Effector CD8-positive, alpha-beta T cell (primary cell): ENCODE measurements at regions not wholly inside any gene's neighbourhood (a gene's known extent, or its start where the extent isn't known, plus 50 kb on each side); places are given as distances from the start of the nearest gene placed in this dataset.

Experiments used
- DNase-seq: peaks from one replicate; lab custom pipeline; 2025; lab: John Stamatoyannopoulos, UW

DNA sequence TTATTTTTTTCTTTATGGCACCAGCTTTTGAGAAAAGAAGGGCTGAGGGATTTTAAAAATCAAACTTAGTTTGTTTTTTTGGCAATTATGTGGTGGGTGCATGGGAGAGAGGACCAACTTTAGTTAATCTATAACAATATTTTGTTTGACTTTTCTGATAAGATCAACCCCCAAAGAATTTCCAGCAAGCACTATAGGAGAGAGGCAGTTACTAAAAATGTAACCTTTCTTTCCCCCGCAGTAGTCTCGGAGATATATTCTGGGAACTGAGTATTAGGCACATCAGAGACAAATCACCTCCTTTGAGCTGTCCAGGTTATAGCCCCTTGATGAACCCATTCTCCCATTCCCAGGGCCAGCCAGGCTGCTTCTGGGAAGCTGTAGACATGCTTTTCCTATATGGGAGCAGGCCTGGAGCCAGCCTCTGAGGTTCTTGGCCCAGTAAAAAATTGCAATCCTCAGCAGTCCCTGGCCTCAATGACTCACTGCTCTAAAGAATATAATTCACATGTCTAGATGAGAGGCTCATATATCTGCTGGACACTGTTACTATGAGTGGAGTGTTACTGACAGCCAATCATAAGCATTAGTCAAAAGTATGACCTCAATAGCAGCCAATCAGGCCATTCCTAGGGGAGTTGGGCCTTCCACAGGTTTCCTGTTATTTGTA, 138.3 kb upstream of the AGBL1 start:
- DNase-seq = no peak

DNA sequence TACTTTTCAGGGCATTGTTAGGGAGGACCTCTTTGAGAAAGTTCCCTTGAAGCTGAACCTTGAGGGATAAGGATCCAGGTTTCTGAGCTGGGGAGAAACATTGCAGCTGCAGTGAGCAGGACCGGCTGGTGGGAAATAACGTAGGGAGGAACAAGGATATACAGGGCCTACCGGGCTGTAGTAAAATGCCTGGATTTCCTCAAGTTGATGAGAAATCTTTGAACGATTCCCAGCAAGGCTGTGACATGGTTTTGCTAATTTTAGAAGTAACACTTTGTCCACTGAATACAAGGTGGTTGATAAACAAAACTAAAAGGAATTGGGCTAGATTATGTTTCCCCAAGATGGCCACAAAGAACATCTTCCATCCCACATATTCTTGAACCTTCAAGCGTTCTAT, 137.0 kb upstream of the AGBL1 start:
- DNase-seq = no peak

DNA sequence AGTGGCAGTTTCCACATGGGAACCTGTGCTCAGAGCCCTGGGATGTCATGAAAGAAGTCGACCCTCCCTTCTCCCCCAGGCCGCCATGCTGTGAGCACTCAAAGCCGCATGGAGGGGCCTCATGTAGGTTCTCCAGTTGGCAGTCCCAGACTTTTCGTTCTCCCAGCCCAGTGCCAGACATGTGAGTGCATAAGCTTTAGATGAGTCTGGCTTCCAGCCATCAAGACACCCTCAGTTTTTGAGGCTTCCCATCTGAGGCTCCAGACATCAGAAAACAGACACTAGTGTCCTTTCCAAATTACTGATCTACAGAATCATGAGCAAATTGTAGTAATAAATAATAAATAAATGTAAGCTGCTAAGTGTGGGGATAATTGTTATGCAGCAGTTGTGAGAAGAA, 136.5 kb upstream of the AGBL1 start:
- no peak for DNase-seq

DNA sequence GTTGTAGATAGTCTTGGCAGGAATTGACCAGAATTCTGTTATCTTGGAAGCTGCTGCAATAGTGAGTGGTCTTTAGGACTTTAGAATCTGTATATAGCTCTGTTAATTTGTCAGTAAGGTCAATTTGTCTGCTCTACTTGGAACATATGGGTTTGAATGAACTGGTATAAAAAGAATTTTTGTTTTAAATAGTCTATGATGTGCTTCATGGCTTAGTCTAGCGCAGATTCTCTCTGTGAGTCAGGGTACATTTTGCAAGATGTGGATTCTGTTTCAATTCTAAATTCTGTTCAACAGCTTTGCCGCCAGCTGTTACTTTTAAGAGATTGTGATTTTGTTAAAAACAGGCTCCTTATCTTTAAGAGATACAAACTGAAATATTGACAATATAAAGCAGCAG, 135.9 kb upstream of the AGBL1 start:
- no peak for DNase-seq

DNA sequence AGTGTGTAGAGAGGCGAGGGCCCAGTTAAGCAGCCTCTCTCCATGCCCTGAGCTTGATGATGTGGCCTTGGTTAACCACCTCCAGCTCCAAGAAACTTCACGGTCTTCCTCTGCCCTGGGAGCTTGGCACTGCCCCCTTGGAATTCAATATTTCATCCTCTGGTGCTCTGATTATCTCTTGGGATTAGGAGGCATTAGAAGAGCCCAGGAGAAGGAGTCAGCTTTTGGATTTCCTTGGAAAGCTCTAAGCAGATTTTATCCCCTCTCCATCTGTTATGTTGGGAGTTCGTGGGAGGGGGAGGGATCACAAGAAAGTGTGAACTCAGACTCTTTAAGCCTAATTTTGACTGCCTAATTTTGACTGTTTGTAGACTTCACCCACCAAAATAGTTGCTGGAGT, 132.7 kb upstream of the AGBL1 start:
- no peak for DNase-seq

DNA sequence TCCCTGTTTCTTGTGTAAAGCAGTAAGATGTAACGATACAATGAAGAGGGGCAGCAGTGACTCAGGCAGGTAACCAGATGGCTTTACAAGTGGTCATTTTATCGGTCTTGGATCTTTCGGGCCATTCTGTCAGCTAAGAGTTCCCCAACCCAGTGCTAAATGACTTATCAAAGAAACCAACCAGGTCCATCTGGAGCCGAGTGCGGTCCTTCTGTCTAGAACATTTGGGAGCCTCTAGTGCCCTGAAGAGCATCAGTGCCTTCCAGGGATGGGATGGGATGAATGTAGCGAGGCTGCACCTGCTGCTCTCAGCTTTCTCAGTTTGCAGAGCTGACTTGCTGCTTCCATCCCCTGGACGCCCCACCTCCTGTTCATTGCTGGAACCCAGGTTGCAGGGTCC, 131.7 kb upstream of the AGBL1 start:
- DNase-seq = no peak

DNA sequence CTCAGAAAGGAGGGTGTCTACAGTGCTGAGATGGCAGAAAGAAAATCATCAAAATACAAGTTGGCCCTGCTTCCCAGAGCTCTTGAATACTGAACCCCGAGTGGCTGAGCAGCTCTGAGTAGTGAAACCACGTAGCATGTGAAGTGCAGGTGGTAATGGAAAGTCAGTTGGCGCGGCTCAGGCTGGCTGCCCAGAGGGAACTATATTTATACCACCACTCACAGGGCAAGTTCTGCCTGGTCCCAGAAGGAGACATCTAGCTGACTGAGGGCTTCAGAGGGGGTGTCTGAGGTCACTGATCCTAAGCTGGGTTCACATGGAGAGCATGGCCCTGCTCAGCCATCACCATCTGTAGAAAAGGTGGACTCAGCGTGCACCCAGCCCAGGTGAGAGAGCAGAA, 129.6 kb upstream of the AGBL1 start:
- no peak for DNase-seq

DNA sequence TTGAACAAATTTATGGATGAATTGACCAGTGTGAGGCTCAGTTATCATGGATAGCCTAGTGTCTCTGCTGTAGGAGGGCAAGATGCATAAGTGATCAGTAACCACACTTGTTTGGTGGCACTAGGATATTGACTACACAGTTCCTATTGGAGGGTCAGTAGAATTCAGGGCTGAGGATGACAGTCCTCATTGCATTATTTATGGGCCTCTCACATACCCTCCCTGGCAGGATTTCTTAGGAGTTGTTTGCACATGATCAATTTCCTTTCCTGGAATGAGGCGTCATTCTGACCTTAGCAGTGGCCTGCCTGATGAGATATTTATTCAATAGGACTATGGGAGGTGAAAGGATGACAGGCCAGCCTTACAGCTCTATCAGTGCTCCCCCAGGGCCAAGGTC, 125.1 kb upstream of the AGBL1 start:
- no peak for DNase-seq

DNA sequence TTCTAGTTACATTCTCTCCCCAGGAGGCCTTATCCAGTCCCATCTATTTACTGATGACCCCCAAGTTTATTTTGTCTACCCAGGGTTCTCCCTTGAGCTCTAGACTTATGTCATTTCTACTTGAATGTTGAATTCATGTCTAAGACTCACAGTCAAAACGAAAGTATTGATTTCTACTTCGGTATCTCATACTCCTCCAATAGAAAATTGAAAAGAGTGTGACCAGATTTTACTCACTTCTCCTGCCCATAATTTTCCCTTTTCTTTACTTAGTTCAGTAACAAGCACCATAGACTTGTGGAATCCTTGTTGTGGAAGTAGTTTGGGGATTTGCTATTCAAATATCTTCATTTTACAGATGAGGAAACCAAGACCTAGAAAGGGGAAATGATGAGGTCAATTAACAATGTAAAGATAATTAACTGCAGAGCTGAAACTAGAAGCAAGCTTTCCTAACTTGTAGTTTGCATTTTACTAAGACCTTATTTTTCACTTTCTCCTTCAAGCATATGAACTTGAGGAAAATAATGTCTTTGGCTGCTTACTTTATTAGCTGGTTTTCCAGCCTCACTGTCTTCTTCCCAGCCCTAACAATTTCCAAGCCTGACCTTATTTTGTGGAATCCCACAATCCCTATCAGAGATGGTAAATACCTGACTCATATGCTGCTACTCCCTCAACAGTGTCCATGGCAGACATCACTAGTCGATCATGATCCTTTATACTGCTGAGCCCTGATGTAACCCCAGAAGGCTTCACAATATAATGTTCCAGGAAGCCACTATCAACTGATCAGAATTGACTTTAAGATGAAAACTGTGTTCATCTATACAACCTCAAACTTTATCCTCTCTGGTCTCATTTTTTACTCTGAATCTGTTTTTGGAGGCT, 123.9 kb upstream of the AGBL1 start:
- DNase-seq = no peak

DNA sequence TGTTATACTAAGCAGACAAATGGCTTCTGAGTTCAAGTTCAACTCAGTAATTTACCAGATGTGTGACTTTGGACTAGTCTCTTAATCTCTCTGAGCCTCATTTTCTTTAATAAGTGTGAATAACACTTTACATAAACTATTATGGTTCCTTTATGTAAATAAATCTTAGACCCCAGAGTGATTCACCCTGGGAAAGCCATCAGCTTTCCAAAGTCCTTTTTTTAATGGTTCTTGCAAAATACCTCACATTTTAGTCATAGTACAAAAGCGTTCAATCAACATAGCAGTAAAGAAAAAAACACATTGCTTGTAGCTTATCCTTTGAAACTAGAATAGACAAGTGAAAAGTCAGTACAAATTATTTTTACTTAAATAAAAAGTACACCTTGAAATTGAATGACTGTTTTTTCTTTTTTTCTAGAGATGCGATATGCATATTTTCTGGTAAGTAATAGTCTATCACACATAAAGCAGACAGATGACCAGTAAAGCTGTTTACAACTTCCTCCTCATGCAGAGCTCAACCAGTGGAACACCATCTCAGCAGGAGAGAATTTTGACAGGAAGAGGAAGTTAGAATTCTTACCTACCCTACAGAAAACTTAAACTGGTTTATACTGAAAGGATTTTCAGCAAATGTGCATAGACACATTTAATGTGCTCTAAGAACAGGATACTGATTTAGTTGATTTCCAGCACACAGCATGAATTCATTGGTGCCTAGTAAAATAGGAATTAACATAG, 123.0 kb upstream of the AGBL1 start:
- no peak for DNase-seq

DNA sequence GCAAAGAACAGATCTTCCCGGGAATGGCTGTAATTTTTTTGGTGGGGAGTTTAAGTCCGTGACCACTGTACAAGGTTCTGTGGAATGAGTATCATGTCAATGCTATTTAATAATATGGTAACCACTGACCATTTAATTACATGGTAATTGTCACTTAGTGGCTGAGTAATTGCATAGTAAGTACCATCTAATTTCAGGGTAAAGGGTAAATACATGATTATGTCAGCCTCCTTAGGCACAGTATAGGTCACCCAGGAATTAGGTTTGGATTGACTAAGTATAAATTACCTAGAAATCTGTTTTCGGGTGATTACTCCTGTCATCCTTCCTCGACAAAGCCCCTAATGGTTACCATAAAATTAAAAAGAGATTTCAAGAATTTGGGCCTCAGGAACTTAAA, 120.1 kb upstream of the AGBL1 start:
- DNase-seq = no peak

DNA sequence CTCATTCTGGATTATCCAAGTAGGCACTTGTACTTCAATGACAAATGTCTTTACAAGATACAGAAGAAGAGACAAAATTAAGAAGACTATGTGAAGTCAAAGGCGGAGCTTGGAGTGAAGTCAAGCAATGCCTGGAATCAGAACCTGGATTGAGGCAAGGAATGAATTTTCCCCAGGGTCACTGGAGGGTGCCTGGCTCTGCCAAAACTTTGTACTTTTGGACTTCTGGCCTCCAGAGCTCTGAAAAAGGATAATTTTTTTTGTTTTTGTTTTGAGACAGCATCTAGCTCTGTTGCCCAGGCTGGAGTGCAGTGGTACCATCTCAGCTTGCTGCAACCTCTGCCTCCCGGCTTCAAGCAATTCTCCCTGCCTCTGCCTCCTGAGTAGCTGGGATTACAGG, 119.3 kb upstream of the AGBL1 start:
- DNase-seq = no peak

DNA sequence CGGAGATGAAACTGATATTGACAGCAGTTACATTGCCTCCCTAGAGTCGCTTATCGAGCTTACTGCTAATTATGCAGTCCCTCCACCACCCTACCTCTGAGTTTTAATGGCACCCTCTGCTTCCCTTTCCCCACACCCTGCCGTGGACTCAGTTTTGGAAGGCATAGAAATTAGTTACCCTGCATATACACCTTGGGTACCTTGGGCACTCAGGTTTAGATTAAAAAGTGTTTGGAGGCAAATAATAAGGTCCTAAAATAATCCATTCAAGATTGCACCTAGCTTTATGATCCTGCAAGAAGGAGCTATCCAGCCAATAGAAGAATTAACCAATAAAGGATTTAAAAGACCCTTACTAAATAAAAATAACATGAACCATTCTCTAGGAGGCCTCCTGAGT, 117.8 kb upstream of the AGBL1 start:
- DNase-seq = no peak

DNA sequence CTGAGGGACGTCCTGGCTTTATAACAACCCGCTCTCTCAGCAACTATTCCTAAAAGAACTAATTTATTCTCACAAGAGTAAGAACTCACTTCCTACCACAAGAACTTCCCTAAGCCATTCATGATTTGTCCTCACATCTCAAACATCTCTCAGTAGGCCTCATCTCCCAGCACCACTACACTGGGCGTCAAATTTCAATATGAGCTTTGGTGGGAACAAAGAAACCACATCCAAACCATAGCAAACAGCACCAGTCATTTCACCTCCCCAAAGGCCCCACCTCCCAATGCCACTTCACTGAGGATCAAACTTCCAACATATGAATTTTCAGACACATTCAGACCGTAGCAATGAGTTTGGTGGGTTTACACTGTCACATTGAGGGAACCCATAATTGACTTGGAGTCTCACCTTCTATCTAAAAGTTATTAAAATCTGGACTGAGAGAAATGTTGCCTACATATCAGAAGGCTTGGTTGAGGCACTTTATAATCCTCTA, 116.4 kb upstream of the AGBL1 start:
- DNase-seq = no peak

DNA sequence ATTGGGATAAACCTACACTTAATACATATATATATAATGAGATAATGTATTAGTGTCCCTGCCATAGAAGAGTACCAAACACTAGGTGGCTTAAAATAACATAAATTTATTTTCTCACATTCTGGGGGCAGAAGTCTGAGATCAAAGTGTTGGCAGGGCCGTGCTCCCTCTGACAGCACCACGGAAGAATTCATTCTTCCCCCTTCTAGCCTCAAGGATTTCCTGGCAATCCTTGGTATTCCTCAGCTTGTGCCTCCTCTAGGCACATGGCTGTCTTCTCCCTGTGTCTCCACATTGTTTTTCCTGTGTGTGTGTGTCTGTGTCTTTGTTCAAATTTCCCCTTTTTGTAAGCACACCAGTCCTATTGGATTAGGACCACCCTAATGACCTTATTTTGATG, 115.2 kb upstream of the AGBL1 start:
- DNase-seq = no peak

DNA sequence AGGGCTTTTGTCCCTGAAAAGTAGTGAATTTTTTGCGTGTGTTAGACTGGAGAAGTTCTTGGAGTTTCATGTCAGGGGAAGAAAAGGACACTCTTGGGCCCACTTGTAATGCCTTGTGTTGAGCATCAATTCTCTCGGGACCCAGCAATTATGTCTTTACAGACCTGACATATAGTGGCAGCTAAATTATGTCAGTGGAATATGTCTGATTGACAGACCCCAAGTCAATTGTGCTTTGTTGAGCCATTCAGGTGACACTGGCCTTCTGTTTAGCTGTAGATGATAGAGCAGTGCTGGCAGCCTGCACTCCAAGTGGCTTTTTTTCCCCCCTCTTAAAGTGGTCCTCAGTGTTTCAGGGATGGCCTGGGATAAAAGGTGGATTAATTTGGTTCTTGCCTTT, 112.1 kb upstream of the AGBL1 start:
- DNase-seq = no peak

DNA sequence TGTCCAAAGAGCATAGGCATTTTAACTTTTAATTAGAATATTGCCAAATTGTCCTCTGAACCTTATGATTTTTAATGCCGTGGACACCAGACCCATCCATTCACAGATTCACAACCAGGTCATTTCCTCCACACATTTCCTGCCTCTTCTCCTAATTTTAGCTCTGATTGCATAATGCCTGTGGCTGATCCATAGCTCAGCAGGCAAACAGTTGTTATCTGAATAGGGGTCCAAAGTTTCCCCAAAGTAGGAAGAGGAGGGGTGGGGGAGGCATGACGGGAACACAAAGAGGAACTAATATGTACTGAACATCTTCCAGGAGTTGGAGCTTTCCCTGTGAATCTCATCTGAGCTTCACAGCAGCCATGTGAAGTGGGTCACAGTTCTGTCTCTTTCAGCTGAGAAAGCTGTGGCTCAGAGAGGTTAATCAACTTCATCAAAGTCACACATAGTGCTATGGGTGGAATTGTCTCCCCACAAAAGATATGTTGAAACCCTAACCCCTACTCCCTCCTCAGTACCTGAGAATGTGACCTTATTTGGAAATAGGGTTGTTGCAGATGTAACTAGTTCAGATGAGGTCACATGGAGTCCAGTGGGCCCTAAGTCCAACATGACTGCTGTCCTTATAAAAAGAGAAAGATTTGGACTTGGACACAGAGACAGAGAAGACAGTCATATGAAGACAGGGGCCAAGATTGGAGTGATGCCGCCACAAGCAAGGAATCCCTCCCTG, 106.7 kb upstream of the AGBL1 start:
- DNase-seq = no peak

DNA sequence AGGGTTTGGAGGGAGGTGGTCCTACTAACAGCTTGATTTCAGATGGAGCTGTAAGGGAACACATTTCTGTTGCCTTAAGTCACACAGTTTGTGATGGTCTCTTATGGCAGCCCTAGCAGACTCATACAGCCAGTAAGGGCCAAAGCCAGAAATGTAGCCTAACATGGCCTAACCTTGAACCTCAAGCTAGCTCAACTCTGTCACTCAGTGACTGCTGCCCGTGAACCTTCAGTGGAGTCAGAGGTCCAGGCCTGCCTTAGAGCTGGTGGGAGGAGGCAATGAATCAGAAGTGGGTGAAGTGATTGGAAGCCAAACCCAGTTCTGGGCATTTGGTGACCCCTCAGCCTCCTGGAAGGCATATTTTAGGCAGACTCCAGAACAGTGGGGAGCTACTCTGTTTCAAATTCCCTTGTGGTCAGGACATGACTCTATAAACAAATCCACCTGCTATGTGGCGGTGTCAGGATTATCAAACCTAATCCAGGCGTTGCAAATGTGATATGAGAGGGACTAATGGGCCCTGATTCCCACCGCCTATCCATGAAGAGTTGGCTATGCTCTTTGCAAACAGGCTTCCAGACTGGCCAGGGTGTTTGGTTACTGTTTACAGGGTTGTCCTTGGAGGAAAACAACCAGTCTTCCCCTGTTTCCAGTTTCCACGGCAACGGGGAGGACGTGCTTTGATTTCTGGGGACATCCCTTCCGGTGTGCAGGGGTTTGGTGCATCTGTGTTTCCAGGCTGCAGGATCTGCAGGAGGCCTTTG, 105.9 kb upstream of the AGBL1 start:
- DNase-seq = no peak

DNA sequence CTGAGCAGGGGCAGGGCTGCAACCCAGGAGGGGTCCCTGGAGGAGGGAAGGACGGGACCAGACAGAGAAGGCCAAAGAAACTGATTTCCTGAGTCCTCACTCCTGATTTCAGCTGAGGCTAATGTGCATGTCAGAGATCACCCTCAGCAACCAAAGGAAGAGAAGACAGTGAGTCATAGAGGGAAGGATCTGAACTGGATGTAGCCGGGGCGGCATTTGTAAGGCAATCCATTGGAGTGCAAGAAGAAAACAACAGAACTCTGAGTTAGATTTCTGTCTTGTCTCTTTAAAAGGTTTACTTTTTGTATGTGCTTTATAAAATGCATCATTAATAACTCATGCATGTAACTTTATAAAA, 105.3 kb upstream of the AGBL1 start:
- no peak for DNase-seq

DNA sequence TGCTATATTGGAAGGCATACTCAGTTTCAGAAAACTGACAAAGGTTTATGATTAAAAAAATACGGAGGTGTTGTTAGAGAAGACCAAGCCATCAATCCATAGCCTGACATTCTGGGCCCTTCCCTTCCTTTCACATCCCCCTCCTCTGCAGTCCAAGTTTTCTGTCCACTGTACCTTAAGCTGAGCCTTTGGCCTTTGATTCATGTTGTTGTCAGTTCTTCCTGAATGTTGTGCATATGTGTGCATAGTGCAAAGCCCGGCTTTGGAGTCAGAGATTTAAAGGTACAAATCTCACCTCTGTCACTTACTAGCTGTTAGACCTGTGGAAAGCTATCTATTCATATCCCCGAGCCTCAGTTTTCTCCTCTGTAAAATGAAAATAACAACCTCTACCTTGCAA, 104.9 kb upstream of the AGBL1 start:
- no peak for DNase-seq

DNA sequence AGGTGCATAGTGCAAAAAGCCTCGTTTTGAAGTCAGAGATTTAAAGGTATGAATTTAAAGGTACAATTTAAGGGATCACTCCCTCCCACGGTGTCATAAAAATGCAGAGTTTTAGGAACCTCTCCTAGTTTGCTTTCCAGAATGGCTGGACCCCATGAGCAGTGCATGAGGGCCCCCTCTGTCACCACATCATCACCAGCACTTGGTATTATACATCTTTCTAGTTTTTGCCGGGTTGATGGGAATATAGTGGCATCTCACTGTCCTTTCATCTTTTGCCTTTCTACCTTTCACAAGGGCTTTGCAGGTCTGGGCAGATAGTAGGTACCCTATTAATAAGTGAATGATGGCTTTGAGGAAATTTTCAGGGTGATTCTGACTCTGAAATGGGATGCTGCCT, 103.6 kb upstream of the AGBL1 start:
- DNase-seq = no peak
